HEK293 (cell line): ENCODE measurements at regions not wholly inside any gene's neighbourhood (a gene's known extent, or its start where the extent isn't known, plus 50 kb on each side); places are given as distances from the start of the nearest gene placed in this dataset.

Experiments used
- CTCF ChIA-PET: fragments of 350-600 bp; formaldehyde crosslinking; extraction: SDS; loops from one replicate; lab custom pipeline; 2021; ENCODE audit warnings: antibody characterized with exemption; lab: Yijun Ruan, JAX
- POLR2A ChIA-PET: fragments of 300-600 bp; formaldehyde crosslinking; extraction: SDS; loops from one replicate; lab custom pipeline; 2020; ENCODE audit warnings: antibody characterized with exemption, inconsistent platforms; lab: Yijun Ruan, JAX
- H3K27ac ChIP-seq: fragments of 200-500 bp; sonication (Bioruptor generic); 2 replicates; pipeline ENCODE4 v1.5.1; 2014; ENCODE audit warnings: low read depth, low read length, control low read depth, inconsistent platforms; ENCODE audit errors: extremely low read depth
- H3K36me3 ChIP-seq, 2 experiments: fragments of 200-500 bp in 1 of 2; sonication (Bioruptor generic) in 1 of 2; 1 replicate in 1 of 2; 2 replicates in 1 of 2; pipeline ENCODE4 v1.5.1; 2014 to 2017; ENCODE audit warnings: inconsistent platforms in 2 of 2, low read length in 2 of 2; ENCODE audit not compliant: control insufficient read depth in 2 of 2, insufficient read depth in 1 of 2
- H3K4me1 ChIP-seq: fragments of 200-500 bp; sonication (Bioruptor generic); 2 replicates; pipeline ENCODE4 v1.5.1; 2014; ENCODE audit warnings: mild to moderate bottlenecking, low read length, inconsistent platforms; ENCODE audit not compliant: control insufficient read depth, insufficient read depth
- H3K4me3 ChIP-seq: 2 replicates; pipeline ENCODE4 v1.5.1; 2011; ENCODE audit warnings: low read depth, mild to moderate bottlenecking, control low read depth, low read length, moderate library complexity
- H3K9me3 ChIP-seq: fragments of 200-500 bp; sonication (Bioruptor generic); 2 replicates; pipeline ENCODE4 v1.5.1; 2014; ENCODE audit warnings: low read depth, low read length, inconsistent platforms; ENCODE audit not compliant: control insufficient read depth, insufficient read depth
- BCL11A ChIP-seq: fragments of 450-650 bp; formaldehyde crosslinking; IDR thresholded peaks from 2 replicates; pipeline ENCODE4 v1.5.1; 2016; ENCODE audit warnings: low read depth, missing biosample characterization, missing genetic modification characterization
- HOXC10 ChIP-seq: sonication (generic); formaldehyde crosslinking; IDR thresholded peaks from 2 replicates; pipeline ENCODE4 v1.8.1; 2023; ENCODE audit warnings: mild to moderate bottlenecking, missing genetic modification reagents
- SCRT1 ChIP-seq: fragments of 450-650 bp; formaldehyde crosslinking; IDR thresholded peaks from 2 replicates; pipeline ENCODE4 v1.5.1; 2016; ENCODE audit warnings: missing biosample characterization, missing genetic modification characterization, borderline replicate concordance
- ZFP41 ChIP-seq: fragments of 450-650 bp; formaldehyde crosslinking; IDR thresholded peaks from 2 replicates; pipeline ENCODE4 v1.5.1; 2016; ENCODE audit warnings: missing biosample characterization, missing genetic modification characterization, borderline replicate concordance
- ZNF10 ChIP-seq: fragments of 450-650 bp; formaldehyde crosslinking; IDR thresholded peaks from 2 replicates; pipeline ENCODE4 v1.5.1; 2017; ENCODE audit warnings: missing biosample characterization, missing genetic modification characterization
- ZNF239 ChIP-seq: fragments of 450-650 bp; formaldehyde crosslinking; IDR thresholded peaks from 2 replicates; pipeline ENCODE4 v1.5.1; 2016; ENCODE audit warnings: missing biosample characterization, missing genetic modification characterization
- ZNF248 ChIP-seq: fragments of 450-650 bp; formaldehyde crosslinking; IDR thresholded peaks from 2 replicates; pipeline ENCODE4 v1.5.1; 2017; ENCODE audit warnings: missing biosample characterization, missing genetic modification characterization
- ZNF302 ChIP-seq: fragments of 450-650 bp; formaldehyde crosslinking; IDR thresholded peaks from 2 replicates; pipeline ENCODE4 v1.5.1; 2016; ENCODE audit warnings: missing biosample characterization, missing genetic modification characterization, low read depth
- ZNF311 ChIP-seq: fragments of 450-650 bp; formaldehyde crosslinking; IDR thresholded peaks from 2 replicates; pipeline ENCODE4 v1.5.1; 2017; ENCODE audit warnings: missing biosample characterization, missing genetic modification characterization, borderline replicate concordance
- ZNF324 ChIP-seq: fragments of 450-650 bp; formaldehyde crosslinking; IDR thresholded peaks from 2 replicates; pipeline ENCODE4 v1.5.1; 2016; ENCODE audit warnings: missing biosample characterization, missing genetic modification characterization
- ZNF341 ChIP-seq: fragments of 450-650 bp; formaldehyde crosslinking; IDR thresholded peaks from 2 replicates; pipeline ENCODE4; 2016; ENCODE audit warnings: low read depth, missing biosample characterization, missing genetic modification characterization
- ZNF792 ChIP-seq: fragments of 450-650 bp; formaldehyde crosslinking; IDR thresholded peaks from 2 replicates; pipeline ENCODE4 v1.5.1; 2016; ENCODE audit warnings: missing biosample characterization, missing genetic modification characterization
- TF ChIP-seq, protein P1 (sequence below): fragments of 450-650 bp; formaldehyde crosslinking; IDR thresholded peaks from 2 replicates; pipeline ENCODE4 v1.5.1; 2016; ENCODE audit warnings: missing biosample characterization, missing genetic modification characterization
- TF ChIP-seq, protein P2 (sequence below): fragments of 450-650 bp; formaldehyde crosslinking; IDR thresholded peaks from 2 replicates; pipeline ENCODE4 v1.5.1; 2016; ENCODE audit warnings: missing biosample characterization, missing genetic modification characterization
- TF ChIP-seq, protein P3 (sequence below): fragments of 450-650 bp; formaldehyde crosslinking; optimal IDR thresholded peaks from 2 replicates; pipeline ENCODE3; 2016; ENCODE audit warnings: missing biosample characterization, mild to moderate bottlenecking, missing genetic modification characterization
- TF ChIP-seq, protein P4 (sequence below): fragments of 450-650 bp; formaldehyde crosslinking; IDR thresholded peaks from 2 replicates; pipeline ENCODE4 v1.5.0; 2017; ENCODE audit warnings: missing biosample characterization, missing genetic modification characterization, borderline replicate concordance
- TF ChIP-seq, protein P5 (sequence below): fragments of 450-650 bp; IDR thresholded peaks from 2 replicates; pipeline ENCODE4 v1.5.1; 2018; ENCODE audit warnings: missing biosample characterization, mild to moderate bottlenecking, missing genetic modification characterization

DNA sequence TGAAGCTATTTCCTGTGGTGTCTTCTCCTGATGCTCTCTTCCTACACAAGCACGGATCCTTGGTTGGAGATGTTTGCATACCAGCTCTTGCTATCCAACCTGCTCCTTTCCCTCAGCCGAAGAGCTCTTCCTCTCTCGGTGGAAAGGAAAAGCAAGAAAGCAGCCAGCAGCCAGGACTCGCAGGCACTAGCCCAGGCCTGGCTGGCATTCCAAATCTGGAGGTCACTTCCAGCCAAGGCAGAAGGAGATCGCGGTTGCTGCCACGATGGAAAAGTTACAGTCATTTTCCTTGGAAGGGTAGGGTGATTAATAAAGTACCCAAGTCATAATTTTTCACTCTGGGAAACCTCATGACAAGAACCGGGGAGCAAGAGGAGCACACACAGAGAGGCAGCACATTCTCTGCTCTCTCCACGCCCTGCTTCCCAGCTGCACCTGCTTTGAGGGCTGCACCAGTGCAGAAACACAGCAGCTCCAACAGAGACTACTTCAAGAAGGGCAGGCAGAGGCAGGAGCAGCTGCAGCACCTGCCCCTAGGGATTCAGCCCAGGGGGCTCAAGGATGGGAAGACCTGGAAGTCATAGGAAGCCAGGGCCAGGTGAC, 399.3 kb downstream of the CADM1 start:
- TF ChIP-seq HOXC10 (CRISPR knock-in tag): no peak
- TF ChIP-seq, protein P1, sequence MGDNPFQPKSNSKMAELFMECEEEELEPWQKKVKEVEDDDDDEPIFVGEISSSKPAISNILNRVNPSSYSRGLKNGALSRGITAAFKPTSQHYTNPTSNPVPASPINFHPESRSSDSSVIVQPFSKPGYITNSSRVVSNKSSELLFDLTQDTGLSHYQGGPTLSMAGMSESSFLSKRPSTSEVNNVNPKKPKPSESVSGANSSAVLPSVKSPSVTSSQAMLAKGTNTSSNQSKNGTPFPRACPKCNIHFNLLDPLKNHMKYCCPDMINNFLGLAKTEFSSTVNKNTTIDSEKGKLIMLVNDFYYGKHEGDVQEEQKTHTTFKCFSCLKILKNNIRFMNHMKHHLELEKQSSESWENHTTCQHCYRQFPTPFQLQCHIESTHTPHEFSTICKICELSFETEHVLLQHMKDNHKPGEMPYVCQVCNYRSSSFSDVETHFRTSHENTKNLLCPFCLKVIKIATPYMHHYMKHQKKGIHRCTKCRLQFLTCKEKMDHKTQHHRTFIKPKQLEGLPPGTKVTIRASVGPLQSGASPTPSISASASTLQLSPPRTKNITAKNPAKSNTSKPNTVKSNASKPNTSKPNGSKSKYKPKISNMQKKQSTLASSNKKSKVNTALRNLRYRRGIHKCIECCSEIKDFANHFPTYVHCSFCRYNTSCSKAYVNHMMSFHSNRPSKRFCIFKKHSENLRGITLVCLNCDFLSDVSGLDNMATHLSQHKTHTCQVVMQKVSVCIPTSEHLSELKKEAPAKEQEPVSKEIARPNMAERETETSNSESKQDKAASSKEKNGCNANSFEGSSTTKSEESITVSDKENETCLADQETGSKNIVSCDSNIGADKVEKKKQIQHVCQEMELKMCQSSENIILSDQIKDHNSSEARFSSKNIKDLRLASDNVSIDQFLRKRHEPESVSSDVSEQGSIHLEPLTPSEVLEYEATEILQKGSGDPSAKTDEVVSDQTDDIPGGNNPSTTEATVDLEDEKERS (tag by site-specific recombination): no peak
- TF ChIP-seq ZNF248: no peak
- TF ChIP-seq ZNF10: no peak
- TF ChIP-seq ZFP41 (tag by site-specific recombination): no peak
- no peak for TF ChIP-seq ZNF324 (tag by site-specific recombination)
- TF ChIP-seq, protein P2, sequence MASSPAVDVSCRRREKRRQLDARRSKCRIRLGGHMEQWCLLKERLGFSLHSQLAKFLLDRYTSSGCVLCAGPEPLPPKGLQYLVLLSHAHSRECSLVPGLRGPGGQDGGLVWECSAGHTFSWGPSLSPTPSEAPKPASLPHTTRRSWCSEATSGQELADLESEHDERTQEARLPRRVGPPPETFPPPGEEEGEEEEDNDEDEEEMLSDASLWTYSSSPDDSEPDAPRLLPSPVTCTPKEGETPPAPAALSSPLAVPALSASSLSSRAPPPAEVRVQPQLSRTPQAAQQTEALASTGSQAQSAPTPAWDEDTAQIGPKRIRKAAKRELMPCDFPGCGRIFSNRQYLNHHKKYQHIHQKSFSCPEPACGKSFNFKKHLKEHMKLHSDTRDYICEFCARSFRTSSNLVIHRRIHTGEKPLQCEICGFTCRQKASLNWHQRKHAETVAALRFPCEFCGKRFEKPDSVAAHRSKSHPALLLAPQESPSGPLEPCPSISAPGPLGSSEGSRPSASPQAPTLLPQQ: no peak
- TF ChIP-seq, protein P3, sequence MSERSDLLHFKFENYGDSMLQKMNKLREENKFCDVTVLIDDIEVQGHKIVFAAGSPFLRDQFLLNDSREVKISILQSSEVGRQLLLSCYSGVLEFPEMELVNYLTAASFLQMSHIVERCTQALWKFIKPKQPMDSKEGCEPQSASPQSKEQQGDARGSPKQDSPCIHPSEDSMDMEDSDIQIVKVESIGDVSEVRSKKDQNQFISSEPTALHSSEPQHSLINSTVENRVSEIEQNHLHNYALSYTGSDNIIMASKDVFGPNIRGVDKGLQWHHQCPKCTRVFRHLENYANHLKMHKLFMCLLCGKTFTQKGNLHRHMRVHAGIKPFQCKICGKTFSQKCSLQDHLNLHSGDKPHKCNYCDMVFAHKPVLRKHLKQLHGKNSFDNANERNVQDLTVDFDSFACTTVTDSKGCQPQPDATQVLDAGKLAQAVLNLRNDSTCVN (tag by site-specific recombination): no peak
- no peak for TF ChIP-seq ZNF239
- CTCF ChIA-PET: no interaction called here
- POLR2A ChIA-PET: no interaction called here
- Histone ChIP-seq H3K36me3 (no peaks in the 10 kb centered on the region), H3K27ac (no peak overlapping the region), H3K4me1 (no peaks in the 10 kb centered on the region), H3K9me3 (no peaks in the 10 kb centered on the region), H3K4me3 (no peak overlapping the region)

DNA sequence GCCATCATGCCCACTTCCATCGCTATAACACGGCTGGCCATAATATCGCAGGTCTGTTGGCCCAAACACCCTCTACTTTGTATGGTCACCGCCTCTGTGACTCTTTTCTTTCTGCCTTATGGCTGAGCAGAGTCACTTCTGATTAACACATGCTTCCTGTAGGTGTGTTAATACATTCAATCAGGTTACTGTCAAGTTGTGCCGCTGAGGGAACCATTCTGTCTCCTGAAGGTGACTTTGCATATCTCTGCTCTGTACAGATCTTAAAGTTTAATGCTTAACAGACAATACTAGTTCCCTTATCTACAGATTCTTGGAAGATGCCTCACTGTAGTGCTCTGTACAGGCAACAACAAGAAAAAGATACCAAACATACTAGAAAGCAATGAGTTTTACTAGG, 393.1 kb downstream of the CADM1 start:
- ChIA-PET POLR2A (no interaction called here), CTCF (no interaction called here)
- Histone ChIP-seq H3K9me3 (no peaks in the 10 kb centered on the region), H3K36me3 (no peaks in the 10 kb centered on the region), H3K4me3 (no peak overlapping the region), H3K4me1 (no peaks in the 10 kb centered on the region), H3K27ac (no peak overlapping the region)
- TF ChIP-seq ZFP41 (tag by site-specific recombination) (no peak), BCL11A (no peak), HOXC10 (CRISPR knock-in tag) (no peak), ZNF792 (tag by site-specific recombination) (no peak), ZNF302 (tag by site-specific recombination) (no peak), ZNF311 (tag by site-specific recombination) (no peak), SCRT1 (tag by site-specific recombination) (no peak), ZNF341 (no peak)
- TF ChIP-seq, protein P4, sequence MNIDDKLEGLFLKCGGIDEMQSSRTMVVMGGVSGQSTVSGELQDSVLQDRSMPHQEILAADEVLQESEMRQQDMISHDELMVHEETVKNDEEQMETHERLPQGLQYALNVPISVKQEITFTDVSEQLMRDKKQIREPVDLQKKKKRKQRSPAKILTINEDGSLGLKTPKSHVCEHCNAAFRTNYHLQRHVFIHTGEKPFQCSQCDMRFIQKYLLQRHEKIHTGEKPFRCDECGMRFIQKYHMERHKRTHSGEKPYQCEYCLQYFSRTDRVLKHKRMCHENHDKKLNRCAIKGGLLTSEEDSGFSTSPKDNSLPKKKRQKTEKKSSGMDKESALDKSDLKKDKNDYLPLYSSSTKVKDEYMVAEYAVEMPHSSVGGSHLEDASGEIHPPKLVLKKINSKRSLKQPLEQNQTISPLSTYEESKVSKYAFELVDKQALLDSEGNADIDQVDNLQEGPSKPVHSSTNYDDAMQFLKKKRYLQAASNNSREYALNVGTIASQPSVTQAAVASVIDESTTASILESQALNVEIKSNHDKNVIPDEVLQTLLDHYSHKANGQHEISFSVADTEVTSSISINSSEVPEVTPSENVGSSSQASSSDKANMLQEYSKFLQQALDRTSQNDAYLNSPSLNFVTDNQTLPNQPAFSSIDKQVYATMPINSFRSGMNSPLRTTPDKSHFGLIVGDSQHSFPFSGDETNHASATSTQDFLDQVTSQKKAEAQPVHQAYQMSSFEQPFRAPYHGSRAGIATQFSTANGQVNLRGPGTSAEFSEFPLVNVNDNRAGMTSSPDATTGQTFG (tag by site-specific recombination): no peak
- TF ChIP-seq, protein P5, sequence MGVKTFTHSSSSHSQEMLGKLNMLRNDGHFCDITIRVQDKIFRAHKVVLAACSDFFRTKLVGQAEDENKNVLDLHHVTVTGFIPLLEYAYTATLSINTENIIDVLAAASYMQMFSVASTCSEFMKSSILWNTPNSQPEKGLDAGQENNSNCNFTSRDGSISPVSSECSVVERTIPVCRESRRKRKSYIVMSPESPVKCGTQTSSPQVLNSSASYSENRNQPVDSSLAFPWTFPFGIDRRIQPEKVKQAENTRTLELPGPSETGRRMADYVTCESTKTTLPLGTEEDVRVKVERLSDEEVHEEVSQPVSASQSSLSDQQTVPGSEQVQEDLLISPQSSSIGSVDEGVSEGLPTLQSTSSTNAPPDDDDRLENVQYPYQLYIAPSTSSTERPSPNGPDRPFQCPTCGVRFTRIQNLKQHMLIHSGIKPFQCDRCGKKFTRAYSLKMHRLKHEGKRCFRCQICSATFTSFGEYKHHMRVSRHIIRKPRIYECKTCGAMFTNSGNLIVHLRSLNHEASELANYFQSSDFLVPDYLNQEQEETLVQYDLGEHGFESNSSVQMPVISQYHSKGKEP (tag by site-specific recombination): no peak
- TF ChIP-seq, all 188 proteins: peak for 0
